ENCODE measurements at regions not wholly inside any gene's neighbourhood (a gene's known extent, or its start where the extent isn't known, plus 50 kb on each side); places are given as distances from the start of the nearest gene placed in this dataset.

- 0 out of 2 replicates have a peak, but pooled peaks cover 3% of the 10 kb centered on the region for H3K9me3 ChIP-seq
- no peak overlapping the region for H3K27ac ChIP-seq (ENCODE audit: low read depth in 2 of 2, low read length in 1 of 2)
- H4K20me1 ChIP-seq (ENCODE audit: insufficient read depth): no peaks in the 10 kb centered on the region
- H3K79me2 ChIP-seq (ENCODE audit: insufficient read depth): no peaks in the 10 kb centered on the region
- no peak for DNase-seq
- H3K4me3 ChIP-seq (ENCODE audit: low read depth in 2 of 2, low read length in 1 of 2): no peak overlapping the region
- H3K4me1 ChIP-seq (ENCODE audit: control insufficient read depth in 1 of 2, insufficient read depth in 2 of 2, low read depth in 1 of 2, low read length in 1 of 2): peaks cover 0 to 7% of the 10 kb centered on the region in 2 experiments; a peak in 1 of 4 replicates
- ChIA-PET POLR2A (no interaction called here), CTCF (no interaction called here)
- H3K36me3 ChIP-seq (replicated peaks in 1 of 2; ENCODE audit: control insufficient read depth in 1 of 2, insufficient read depth in 2 of 2, low read length in 1 of 2): no peaks in the 10 kb centered on the region
- H3K27me3 ChIP-seq (ENCODE audit: insufficient read depth): no peaks in the 10 kb centered on the region
- H3K9me2 ChIP-seq: no peaks in the 10 kb centered on the region
- H2AFZ ChIP-seq (ENCODE audit: low read depth): no peak overlapping the region
- H3K9ac ChIP-seq: no peak overlapping the region
- no peak for TF ChIP-seq FOXM1 (IDR thresholded peaks at IDR 0.05; ENCODE audit: low read depth)
- TF ChIP-seq CTCF (IDR thresholded peaks at IDR 0.05): peak; percentile 14; the same call in 1 of the 2 replicates
- peaks cover 4% of the 10 kb centered on the region for H3F3A ChIP-seq (replicated peaks; ENCODE audit: insufficient read depth)
- no CpG with 5 or more reads among the region's 1 CpG for WGBS (ENCODE audit: low lambda C conversion rate)
- no peak overlapping the region for H3K4me2 ChIP-seq
Measured at GRCh38 chr4:4595252-4595651, 53.4 kb upstream of the STX18 start.

DNA sequence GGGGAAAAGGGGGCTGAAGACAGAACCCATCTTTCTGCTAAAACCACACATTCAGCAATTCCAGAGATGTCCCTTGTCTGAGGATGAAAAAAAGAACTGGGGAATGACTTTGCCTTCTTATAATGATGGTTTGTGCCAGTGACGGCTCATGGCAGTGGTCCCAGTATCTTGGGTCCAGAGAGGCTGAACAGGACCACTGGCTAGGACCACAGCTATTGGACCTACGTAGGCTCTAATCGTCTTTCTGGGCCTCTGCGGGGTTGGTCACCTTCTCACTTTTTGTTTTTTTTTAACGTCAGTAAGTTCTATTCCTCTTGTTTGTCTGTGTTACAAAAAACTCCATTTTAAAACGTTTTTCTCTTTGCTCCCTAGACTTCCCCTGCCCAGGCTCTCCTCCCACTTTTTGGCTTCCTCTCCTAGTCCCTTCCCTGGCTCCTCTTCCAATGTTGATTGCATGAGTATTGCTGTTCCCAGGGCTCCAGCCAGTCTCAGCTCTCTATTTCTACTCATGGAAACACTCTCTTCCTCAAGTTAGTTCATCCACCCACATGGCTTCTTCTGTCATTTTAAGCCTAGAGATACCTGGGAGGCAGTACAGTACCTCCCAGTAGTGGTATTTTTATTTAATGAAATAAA is 52.6 kb upstream of the STX18 start:
- Histone ChIP-seq H3F3A (replicated peaks; ENCODE audit: insufficient read depth) (peaks cover 10% of the 10 kb centered on the region), H3K79me2 (ENCODE audit: insufficient read depth) (no peaks in the 10 kb centered on the region), H3K36me3 (replicated peaks in 1 of 2; ENCODE audit: control insufficient read depth in 1 of 2, insufficient read depth in 2 of 2, low read length in 1 of 2) (no peaks in the 10 kb centered on the region), H3K4me2 (no peak overlapping the region), H3K9me3 (0 out of 2 replicates have a peak, but pooled peaks cover 3% of the 10 kb centered on the region), H3K27me3 (ENCODE audit: insufficient read depth) (no peaks in the 10 kb centered on the region), H3K9ac (no peak overlapping the region), H3K4me1 (ENCODE audit: control insufficient read depth in 1 of 2, insufficient read depth in 2 of 2, low read depth in 1 of 2, low read length in 1 of 2) (peaks cover 0 to 8% of the 10 kb centered on the region in 2 experiments; a peak in 1 of 4 replicates), H3K4me3 (ENCODE audit: low read depth in 2 of 2, low read length in 1 of 2) (no peak overlapping the region), H3K9me2 (no peaks in the 10 kb centered on the region), H4K20me1 (ENCODE audit: insufficient read depth) (no peaks in the 10 kb centered on the region), H3K27ac (ENCODE audit: low read depth in 2 of 2, low read length in 1 of 2) (no peak overlapping the region), H2AFZ (ENCODE audit: low read depth) (no peak overlapping the region)
- ChIA-PET POLR2A (no interaction called here), CTCF (interaction anchor here (1.3 kb wide), 1 partner anchor 17 kb away, joined by 3 read pairs; no protein-coding TSS in a partner anchor)
- DNase-seq: no peak
- WGBS (ENCODE audit: low lambda C conversion rate): 63% methylated on average over 6 of the region's 6 CpGs
- TF ChIP-seq YY1 (IDR thresholded peaks at IDR 0.05; ENCODE audit: low read depth) (no peak), JUND (IDR thresholded peaks at IDR 0.05) (no peak), SIN3A (IDR thresholded peaks at IDR 0.05; ENCODE audit: borderline replicate concordance, low read depth, low read length) (no peak), FOXJ3 (CRISPR knock-in tag; IDR thresholded peaks at IDR 0.05) (no peak), FOXM1 (IDR thresholded peaks at IDR 0.05; ENCODE audit: low read depth) (no peak), TEAD4 (IDR thresholded peaks at IDR 0.05; ENCODE audit: borderline replicate concordance, insufficient read depth) (no peak)
- TF ChIP-seq, protein P1, sequence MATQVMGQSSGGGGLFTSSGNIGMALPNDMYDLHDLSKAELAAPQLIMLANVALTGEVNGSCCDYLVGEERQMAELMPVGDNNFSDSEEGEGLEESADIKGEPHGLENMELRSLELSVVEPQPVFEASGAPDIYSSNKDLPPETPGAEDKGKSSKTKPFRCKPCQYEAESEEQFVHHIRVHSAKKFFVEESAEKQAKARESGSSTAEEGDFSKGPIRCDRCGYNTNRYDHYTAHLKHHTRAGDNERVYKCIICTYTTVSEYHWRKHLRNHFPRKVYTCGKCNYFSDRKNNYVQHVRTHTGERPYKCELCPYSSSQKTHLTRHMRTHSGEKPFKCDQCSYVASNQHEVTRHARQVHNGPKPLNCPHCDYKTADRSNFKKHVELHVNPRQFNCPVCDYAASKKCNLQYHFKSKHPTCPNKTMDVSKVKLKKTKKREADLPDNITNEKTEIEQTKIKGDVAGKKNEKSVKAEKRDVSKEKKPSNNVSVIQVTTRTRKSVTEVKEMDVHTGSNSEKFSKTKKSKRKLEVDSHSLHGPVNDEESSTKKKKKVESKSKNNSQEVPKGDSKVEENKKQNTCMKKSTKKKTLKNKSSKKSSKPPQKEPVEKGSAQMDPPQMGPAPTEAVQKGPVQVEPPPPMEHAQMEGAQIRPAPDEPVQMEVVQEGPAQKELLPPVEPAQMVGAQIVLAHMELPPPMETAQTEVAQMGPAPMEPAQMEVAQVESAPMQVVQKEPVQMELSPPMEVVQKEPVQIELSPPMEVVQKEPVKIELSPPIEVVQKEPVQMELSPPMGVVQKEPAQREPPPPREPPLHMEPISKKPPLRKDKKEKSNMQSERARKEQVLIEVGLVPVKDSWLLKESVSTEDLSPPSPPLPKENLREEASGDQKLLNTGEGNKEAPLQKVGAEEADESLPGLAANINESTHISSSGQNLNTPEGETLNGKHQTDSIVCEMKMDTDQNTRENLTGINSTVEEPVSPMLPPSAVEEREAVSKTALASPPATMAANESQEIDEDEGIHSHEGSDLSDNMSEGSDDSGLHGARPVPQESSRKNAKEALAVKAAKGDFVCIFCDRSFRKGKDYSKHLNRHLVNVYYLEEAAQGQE (IDR thresholded peaks at IDR 0.05; ENCODE audit: low read depth, low read length): no peak
- TF ChIP-seq, protein P2, sequence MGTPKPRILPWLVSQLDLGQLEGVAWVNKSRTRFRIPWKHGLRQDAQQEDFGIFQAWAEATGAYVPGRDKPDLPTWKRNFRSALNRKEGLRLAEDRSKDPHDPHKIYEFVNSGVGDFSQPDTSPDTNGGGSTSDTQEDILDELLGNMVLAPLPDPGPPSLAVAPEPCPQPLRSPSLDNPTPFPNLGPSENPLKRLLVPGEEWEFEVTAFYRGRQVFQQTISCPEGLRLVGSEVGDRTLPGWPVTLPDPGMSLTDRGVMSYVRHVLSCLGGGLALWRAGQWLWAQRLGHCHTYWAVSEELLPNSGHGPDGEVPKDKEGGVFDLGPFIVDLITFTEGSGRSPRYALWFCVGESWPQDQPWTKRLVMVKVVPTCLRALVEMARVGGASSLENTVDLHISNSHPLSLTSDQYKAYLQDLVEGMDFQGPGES (IDR thresholded peaks at IDR 0.05; ENCODE audit: low read depth, low read length): no peak
- TF ChIP-seq, protein P3, sequence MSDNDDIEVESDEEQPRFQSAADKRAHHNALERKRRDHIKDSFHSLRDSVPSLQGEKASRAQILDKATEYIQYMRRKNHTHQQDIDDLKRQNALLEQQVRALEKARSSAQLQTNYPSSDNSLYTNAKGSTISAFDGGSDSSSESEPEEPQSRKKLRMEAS (IDR thresholded peaks at IDR 0.05; ENCODE audit: low read depth): no peak
- TF ChIP-seq, protein P4, sequence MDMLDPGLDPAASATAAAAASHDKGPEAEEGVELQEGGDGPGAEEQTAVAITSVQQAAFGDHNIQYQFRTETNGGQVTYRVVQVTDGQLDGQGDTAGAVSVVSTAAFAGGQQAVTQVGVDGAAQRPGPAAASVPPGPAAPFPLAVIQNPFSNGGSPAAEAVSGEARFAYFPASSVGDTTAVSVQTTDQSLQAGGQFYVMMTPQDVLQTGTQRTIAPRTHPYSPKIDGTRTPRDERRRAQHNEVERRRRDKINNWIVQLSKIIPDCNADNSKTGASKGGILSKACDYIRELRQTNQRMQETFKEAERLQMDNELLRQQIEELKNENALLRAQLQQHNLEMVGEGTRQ (IDR thresholded peaks at IDR 0.05; ENCODE audit: borderline replicate concordance, low read depth, low read length): no peak

Measured in SK-N-SH (cell line).